Activated T-cell treated with anti-CD3 and anti-CD28 coated beads, Interleukin-2, amount 50 U/mL, for 48 hours (primary cell): ENCODE measurements at regions not wholly inside any gene's neighbourhood (a gene's known extent, or its start where the extent isn't known, plus 50 kb on each side); places are given as distances from the start of the nearest gene placed in this dataset.
"Not testable (repeated sequence)": the region's sequence is repeated elsewhere in the genome, so short reads cannot be mapped to it uniquely, and the experiment has no call there.

Experiments
- DNase-seq, 2 experiments: peaks; one replicate each; pipeline ENCODE4 v3.0.0-alpha.2; 2020

- no peak for DNase-seq
Observed at GRCh38 chr3:174462916-174463315, 396.2 kb upstream of the NAALADL2 start.

- DNase-seq, result no peak
Observed at GRCh38 chr3:174465177-174465576, 394.0 kb upstream of the NAALADL2 start.

- no peak for DNase-seq
Observed at GRCh38 chr3:174466471-174467054, 392.6 kb upstream of the NAALADL2 start.

GRCh38 chr3:174477491-174477890 is 381.6 kb upstream of the NAALADL2 start:
- no peak for DNase-seq

GRCh38 chr3:174480767-174481166 is 378.4 kb upstream of the NAALADL2 start:
- DNase-seq, result no peak

- no peak for DNase-seq
Observed at GRCh38 chr3:174482541-174482940, 376.6 kb upstream of the NAALADL2 start.

GRCh38 chr3:174483254-174483653 is 375.9 kb upstream of the NAALADL2 start:
- DNase-seq, result no peak

GRCh38 chr3:174483856-174484255 is 375.3 kb upstream of the NAALADL2 start:
- DNase-seq, result not testable (repeated sequence)

- no peak for DNase-seq
Observed at GRCh38 chr3:174488527-174488926, 370.6 kb upstream of the NAALADL2 start.

- no peak for DNase-seq
Observed at GRCh38 chr3:174495311-174495710, 363.8 kb upstream of the NAALADL2 start.

- DNase-seq, result no peak
Observed at GRCh38 chr3:174495928-174496327, 363.2 kb upstream of the NAALADL2 start.

GRCh38 chr3:174498638-174499037 is 360.5 kb upstream of the NAALADL2 start:
- no peak for DNase-seq

GRCh38 chr3:174505266-174505665 is 353.9 kb upstream of the NAALADL2 start:
- no peak for DNase-seq

GRCh38 chr3:174524203-174524602 is 334.9 kb upstream of the NAALADL2 start:
- DNase-seq, result no peak

GRCh38 chr3:174529298-174529697 is 329.8 kb upstream of the NAALADL2 start:
- no peak for DNase-seq

- DNase-seq, result no peak
Observed at GRCh38 chr3:174531262-174531982, 327.7 kb upstream of the NAALADL2 start.

GRCh38 chr3:174532216-174532615 is 326.9 kb upstream of the NAALADL2 start:
- no peak for DNase-seq

- DNase-seq, result no peak
Observed at GRCh38 chr3:174532776-174533175, 326.4 kb upstream of the NAALADL2 start.

GRCh38 chr3:174533286-174533685 is 325.8 kb upstream of the NAALADL2 start:
- no peak for DNase-seq

GRCh38 chr3:174536319-174536718 is 322.8 kb upstream of the NAALADL2 start:
- DNase-seq, result no peak

GRCh38 chr3:174538151-174538550 is 321.0 kb upstream of the NAALADL2 start:
- no peak for DNase-seq

- DNase-seq, result no peak
Observed at GRCh38 chr3:174540116-174540908, 318.8 kb upstream of the NAALADL2 start.

- DNase-seq, result no peak
Observed at GRCh38 chr3:174541708-174542315, 317.3 kb upstream of the NAALADL2 start.
